ENCODE measurements at regions not wholly inside any gene's neighbourhood (a gene's known extent, or its start where the extent isn't known, plus 50 kb on each side); places are given as distances from the start of the nearest gene placed in this dataset.
"Not testable (repeated sequence)": the region's sequence is repeated elsewhere in the genome, so short reads cannot be mapped to it uniquely, and the experiment has no call there.

DNA sequence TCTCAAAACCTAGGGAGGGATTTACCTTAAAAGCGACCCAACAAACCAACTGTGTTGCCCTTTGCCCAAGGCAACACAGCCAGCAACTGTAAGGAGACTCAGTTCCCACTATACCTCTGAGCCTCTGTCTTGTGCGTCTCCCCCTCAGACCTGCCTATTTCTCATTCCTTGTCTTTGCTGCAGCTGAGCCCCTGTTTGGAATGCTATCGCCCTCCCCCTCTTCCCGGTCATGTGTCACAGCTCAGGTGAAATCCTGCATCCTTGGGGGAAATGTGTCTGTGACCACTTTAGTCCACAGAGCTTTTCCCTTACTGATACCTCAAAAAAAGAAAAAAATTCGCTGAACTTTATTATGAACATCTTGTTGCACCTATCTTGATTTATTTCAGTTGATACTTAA lies 52.0 kb upstream of the LRIG1 start:
- DNase-seq = no peak

DNA sequence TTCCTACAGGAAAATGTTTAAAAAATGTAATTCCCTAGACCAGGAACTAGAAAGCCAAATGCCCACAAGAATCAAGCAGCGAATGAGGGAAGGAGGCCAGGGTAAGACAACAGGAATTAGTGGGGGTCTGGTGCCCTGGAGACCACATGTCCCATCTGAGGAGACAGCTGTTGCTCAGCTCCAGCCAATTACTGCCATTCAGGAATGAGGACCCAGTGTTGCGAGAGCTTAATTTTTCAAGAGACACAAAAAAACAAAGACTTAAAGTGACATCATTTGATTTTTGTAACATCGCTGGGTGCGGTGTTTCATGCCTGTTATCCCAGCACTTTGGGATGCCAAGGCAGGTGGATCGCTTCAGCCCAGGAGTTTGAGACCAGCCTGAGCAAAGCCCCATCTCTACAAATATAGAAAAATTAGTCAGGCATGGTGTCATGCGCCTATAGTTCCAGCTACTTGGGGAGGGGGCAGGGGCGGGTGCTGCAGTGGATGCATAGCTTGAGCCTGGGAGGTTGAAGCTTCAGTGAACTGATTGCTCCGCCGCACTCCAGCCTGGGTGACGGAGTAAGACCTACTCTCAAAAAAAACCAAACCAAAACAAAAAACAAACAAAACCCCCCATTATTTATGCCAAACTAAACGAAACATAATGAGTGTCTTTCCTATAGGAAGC lies 52.8 kb upstream of the LRIG1 start:
- no peak for DNase-seq

DNA sequence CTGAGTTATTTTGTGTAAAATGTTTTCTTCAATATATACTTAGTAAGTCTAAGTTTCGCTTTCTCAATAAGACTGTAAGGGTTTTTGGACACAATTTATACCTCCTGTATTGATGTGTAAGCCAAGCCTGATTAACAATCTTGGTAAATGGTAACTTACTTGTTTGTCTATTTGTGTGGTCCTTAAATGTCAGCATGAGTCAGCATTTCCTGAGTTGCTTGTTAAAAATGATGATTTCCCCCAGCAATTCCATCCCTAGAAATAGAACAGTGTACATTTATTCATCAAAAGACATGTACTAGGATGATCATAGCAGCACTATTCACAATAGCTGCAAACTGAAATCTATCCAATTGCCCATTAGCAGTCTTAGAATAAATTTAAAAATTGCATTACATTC lies 53.4 kb upstream of the LRIG1 start:
- no peak for DNase-seq

DNA sequence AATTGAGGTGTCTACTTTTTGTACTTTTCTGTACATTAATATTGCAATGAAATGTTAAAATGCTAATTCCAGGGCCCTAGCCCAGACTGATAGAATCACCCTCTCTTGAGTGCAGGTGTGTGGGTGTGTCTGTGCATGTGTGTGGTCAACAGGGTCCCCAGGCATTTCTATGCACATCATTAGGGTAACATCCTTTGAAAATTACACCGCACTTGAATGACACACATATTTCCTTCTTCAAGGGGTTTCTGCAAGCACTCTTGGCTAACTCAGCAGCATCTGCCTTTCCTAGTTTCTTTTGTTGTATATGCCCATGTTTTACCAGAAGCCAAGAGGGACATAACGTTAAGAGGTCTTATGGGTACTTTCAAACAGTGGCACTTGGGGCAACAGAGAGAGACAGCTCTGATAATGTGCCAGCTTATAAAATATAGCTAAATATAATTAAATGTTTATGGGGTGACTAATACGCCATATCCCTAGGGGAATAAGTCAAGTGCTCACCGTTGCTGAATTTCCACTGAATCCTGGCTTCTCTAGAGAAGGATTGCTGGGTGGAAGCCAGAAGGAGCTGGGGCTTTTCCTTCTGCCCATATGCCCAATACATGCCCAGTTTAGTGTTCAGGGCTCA lies 54.5 kb upstream of the LRIG1 start:
- DNase-seq = no peak

DNA sequence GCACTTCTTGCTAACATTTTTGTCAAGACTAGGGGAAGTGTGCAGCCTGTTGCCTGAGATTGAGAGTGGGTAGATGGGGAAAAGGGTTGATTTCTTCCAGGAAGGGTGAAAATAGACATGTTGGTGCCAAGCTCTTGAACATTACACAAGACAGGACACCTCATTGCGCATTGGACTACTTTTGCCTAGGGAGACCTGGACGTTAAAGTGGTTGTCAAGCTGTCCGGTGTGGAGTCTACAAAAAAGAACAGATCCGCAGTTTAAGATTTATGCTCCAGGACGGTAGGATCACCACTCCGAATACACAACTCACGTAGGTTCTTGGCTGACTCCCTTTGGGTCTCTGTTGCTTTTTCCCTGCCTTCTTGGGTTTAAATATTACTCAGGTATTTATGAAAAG lies 56.3 kb upstream of the LRIG1 start:
- no peak for DNase-seq

DNA sequence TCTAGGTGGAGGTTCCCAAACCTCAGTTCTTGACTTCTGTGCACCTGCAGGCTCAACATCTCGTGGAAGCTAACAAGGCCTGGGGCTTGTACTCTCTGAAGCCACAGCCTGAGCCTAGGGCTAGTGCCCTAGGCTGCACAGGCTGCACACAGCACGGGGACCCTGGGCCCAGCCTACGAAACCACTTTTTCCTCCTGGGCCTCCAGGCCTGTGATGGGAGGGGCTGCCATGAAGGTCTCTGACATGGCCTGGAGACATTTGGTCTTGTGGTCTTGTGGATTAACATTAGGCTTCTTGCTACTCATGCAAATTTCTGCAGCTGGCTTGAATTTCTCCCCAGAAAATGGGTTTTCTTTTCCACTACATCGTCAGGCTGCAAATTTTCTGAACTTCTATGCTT lies 59.1 kb upstream of the LRIG1 start:
- not testable (repeated sequence) for DNase-seq

DNA sequence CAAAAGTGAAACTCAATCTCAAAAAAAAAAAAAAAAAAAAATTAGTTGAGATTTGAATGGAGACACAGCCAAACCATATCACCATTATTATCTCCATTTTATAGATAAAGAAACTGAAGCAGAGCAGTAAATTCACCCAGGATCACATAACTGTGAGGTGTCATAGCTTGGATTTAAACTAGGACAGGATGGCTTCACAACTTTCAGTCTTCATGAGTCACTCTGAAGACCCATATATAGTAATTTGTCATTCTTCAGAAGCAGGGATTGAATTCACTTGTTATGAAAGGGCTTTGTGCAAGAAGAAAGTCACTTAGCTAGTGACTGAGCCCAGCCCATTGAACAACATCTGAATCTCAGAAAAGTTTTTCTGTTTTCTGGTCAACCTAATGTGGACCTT lies 60.5 kb upstream of the LRIG1 start:
- DNase-seq = no peak

DNA sequence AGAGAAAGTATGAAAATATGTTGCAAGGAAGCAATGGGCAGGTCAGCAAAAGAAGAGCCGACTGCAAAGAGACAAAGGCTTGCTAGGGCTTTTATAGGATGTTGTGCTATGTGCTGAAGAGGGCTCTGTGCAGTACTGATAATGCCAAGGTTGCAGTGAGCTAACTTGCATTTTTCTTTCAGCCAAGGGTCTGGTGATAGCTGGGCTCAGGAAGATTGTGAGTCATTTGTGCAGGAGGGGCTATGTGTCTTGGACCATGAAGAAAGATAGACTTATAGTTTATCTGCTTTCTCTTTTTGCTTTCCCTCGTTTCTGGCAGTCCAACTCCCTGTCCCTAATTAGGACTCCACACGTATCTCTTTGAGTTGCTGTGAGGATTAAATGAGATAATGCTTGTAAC lies 64.5 kb upstream of the LRIG1 start:
- no peak for DNase-seq

DNA sequence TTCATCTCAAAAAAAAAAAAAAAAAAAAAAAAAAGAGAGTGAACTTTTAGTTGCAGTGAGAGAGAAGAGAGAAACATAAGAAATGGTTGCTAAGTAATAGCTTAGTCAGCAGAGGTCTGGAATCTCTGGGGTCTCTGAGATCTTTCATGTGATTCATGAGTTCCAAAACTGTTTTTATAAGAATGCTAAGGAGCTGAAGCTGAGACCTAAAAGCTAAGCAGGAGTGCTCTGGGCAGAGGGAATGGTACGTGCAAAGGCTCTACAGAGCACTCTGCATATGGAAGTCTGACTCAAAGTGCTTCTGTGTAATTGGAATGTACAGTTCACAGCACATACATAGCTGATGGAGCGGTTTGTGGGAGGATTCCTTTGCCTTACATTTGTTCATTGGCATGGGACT lies 66.3 kb upstream of the LRIG1 start:
- no peak for DNase-seq

DNA sequence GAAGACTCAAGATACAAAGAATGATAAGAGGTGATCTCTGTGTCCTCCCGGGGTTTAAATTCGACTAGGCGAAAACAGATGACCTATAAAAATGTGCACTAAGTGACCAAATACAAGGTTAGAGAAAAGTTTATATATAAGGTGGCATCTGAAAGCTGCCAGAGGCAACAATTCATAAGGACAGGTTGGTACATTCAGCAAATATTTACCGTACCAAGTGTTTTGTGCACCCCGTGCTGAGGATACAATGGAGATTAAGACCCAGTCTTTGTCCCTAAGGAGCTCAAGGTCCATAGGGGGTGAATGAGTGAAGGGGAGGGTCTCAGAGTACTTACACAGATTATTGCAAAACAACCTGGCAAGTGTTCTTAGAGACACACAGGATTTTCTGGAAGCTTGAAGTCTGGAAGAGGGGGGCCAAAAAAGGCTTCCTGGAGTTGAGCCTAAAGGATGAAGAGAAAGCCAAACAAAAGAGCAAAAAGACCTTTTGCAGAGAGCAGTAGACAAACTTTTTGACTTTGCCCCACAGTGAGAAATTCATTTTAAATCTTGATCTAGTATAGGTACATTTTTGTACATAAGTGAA lies 71.4 kb upstream of the LRIG1 start:
- DNase-seq = no peak

DNA sequence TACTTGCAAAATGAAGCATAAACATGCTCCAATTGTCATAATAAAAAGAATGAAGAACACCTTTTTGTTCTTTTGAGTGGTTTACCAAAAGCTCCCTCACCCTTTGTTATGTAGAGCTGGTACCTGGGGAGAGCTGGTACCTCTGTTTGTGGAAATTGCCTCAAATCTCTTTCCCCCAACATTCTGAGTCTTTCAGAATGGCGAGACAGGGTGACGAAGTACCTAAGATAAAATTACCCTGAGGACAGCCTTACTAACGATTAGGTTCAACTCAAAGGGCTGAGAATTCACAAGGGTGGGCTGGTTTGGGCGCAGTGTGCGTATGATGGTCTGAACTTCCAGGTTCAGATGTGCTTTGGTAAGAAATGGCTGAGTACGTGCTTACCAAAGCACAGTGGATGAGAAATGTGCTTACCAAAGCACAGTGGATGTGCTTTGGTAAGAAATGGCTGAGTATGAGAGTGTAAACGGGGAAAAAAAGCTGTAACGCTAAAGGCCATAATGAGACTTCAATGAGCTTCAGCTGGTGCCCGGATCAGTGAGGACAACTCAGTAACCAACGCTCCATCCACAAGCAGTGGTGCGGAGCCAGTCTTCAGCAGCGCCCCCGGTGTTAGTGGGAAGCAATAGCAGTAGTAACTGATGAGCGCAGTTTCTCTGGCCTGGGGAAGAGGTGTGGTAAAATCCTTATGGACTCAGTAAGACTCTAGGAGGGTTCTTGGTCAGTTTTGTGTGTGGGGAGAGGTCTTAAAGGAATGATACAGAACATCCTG lies 72.3 kb upstream of the LRIG1 start:
- no peak for DNase-seq

DNA sequence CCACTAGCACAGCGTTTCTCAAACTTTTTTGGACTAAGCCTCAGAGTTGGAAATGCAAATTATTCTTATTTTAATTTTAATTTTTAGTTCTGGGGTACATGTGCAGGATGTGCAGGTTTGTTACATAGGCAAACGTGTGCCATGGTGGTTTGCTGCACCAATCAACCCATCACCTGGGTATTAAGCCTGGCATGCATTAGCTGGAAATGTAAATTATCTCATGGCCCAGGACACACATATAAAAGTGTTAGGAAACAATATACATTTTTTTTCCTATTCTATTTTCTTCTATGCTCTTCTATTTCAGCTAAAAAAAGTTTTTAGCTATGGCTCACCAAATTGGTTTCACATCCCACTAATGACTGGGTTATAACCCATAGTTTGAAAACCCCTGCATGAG lies 73.3 kb upstream of the LRIG1 start:
- DNase-seq = no peak

DNA sequence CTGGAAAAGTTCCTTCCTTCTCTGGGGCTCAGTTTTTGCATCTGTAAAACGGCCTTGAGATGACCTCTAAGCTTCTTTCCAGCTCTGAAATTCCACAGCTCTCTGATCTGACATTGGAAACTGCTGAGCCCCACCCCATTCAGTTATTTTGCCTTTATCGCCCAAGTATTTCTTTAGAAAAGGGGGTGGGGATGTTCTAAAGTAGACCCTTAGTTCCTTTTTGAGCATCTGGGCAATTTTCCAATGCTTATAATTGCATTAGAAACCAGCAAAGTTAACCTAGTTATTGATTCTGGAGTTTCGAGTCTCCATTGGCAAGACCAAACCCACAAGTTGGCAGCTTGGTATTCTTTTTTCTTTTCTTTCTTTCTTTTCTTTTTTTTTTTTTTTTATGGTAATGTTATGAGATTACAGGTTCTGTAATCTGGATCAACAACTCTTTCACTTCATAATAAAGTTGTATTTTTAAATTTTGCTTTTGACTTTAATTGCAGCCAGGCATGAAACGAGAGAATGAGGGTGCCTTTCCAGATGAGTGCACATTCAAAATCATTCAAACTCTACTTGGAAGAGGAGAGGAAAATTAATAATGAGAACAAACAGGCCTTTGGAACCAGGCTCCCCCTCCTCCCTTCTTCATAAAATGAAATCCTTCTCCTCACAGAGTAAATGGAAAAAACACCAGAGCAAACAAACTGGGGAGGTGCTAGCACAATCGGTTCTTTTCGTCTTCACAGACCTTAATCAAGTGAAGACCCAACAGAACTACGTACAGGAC lies 76.8 kb upstream of the LRIG1 start:
- DNase-seq = no peak

DNA sequence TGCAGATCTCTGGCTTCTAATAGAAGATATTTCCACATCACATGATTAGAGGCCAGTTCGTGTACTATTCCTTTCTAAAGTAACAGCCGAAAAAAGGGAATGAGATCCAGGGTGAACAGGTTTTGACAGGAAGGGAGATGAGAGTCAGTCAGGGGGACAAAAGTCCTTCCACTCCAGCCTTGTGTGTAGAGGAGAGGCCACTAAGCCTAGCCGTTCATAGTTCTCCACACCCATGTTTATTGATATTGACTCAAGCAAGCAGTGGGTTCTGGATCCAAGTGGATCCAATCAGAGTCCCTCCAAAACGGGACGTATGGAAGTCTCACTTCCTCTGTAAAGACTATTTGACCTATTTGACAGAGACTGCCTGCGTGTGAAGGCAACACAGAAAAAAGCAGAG lies 80.4 kb upstream of the LRIG1 start:
- DNase-seq = no peak

DNA sequence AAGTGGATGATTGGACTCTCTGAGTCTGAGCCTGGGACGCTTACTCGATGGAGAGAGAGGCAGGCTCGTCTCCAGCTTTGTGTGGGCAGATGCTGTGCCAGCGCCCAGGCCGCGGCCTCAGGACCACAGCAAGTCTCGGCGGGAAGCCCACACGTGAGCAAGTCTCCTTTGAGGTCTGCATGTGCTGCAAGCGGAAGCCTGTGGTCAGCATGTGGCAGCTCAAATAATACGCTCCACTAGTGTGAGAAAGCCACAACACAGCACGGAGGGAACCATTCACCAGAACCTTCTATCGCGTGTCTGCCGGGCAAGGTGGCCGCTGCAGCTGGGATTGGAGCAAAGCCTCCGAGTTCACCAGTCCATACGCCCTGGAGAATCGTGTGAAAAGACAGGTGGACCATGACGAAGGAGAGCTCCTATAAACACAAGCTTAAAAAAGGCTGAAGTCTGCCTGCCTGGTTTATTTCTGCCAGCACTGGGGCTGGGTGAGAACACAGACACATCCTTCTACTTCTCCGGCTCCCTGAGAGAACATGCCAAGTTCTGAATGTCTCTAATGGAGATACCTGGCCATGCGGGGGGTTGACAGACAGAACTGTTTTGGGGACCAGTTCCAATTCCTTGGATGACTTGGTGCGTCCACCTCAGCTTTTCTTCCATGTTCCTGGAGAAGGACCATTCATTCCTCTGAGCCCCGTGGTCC lies 82.0 kb upstream of the LRIG1 start:
- DNase-seq = no peak

DNA sequence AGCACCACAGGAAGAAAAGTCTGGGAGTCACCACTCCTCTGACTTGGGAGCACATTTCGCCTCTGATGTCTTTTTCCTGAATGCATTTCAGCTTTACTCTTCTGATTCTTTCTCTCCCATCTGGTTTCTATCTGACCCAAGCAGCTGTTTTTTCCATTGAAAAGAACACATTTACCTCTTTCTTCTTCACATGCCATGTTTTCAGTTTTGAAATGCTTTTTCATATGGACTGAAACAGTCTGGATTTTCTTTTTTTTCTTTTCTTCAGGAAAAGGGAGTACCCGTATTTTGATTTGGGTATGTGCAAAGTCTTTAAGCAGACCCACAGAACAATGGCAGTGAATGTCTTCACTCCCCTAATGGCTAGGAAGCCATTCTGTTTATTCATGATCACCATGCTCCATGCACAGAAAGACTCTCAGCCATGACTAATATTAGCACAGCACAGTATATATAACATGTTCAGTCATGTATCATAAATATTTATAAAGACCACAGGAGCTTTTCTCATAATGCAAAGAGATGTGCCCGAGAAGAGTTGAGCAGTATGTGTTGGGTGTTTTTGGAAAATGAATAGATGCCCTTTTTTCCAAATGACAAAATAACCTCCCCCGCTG lies 82.7 kb upstream of the LRIG1 start:
- DNase-seq = no peak

DNA sequence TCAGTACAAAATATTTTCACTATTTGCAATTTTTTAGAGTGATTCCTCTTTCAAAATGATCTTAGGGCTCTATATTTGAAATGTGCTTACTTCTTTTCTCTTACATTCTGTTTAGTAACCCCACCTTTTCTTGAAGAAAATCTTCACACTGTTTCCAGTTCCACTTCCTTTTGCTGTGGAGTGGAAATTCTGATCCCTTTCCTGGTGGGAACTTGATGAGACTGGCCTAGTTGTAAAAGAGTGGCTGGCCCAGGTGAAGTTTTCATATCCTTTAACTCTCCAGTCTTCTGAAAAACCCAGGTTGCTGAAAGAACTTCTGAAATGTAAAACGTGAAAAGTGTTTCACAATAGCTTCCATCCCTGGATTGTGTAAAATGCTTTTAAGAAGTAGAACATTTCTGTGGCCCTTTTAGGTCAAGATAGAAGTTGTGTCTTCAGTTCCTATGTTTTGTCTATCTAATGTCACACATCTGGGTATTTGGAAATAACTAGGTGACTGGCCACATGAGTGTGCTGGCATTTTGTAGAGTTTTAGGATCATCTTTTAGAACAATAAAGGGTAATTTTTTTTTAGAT lies 84.8 kb upstream of the LRIG1 start:
- no peak for DNase-seq

DNA sequence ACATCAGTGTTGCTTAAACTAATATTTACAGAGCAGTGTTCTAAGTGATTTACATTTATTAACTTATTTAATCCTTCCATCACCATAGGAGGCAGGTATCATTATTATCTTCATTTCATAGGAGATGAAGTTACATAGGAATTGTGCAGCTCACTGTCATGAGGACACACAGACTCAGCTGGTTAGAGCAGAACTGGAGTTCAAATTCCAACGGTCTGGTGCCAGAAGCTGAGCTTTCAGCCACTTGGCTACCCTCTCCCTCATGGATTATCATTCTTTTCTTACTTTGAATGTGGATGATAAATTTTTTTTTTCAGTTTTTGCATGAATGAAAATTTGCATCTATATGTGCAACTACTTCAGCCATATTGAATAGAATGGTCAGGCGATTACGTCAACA lies 86.0 kb upstream of the LRIG1 start:
- no peak for DNase-seq

DNA sequence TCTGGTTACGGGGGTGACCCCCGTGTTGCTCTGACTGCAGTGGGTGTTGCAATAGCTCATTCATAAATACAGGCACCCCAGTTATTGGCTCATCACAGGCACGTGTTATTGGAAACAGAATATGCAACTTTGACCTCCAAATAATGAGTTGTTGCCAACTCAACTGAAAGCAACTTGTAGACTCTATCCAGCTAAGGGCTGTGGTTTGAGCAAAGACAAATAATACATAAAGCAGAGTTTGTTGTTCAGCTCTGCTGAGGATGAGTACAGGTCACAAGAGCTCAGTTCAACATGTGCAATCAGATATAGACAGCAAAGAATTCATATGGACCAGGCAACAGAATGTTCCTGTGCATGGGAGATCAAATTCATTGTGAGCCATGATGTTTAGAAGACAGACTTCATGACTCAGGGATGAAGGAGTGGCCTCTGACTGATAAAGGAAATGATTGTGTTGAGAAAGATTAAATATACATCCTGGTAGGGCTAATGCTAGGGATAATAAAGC lies 87.6 kb upstream of the LRIG1 start:
- no peak for DNase-seq

DNA sequence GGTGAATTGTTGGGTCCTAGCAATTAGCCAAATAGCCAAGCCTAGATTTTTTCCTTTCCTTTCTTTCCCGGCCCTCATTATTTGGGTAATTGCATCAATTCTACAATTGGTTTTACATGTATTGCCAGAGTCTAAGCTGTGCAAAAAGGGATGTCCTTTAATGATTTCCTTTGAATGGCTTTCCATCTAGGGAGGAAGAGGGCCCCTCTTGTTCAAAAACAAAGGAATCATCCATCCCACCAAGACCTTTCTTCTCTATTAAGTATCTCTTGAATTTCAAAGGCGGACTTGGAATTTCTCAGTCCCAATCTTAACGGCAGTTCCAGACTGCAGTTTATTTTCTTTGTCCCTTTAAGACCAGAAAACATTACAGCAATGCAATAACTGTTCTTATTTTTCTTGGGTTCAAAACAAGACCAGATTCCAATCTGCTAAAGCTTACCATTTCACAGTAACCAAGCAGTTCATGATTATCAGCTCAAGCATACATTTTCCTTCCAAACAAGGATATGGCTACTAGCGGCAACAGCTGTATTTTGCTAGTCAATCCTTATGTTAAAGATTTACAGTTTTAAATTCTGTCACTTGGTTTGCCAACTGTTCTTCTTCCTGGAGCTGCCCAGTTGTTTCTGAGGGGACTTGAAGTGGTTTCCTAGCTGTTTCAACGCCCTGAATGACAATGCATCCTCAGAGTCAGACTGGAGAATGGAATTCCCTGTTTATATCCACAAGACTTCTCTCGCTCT lies 91.4 kb upstream of the LRIG1 start:
- DNase-seq = no peak

All from cerebellar nuclear complex (tissue), 1 donor.